ENCODE measurements at regions not wholly inside any gene's neighbourhood (a gene's known extent, or its start where the extent isn't known, plus 50 kb on each side); places are given as distances from the start of the nearest gene placed in this dataset.

- TF ChIP-seq ZNF396 (CRISPR knock-in tag; IDR thresholded peaks at IDR 0.05; ENCODE audit: borderline replicate concordance) (no peak), ATF2 (CRISPR knock-in tag; IDR thresholded peaks at IDR 0.05; ENCODE audit: borderline replicate concordance, low read depth) (no peak), FOXP1 (CRISPR knock-in tag; IDR thresholded peaks at IDR 0.05; ENCODE audit: borderline replicate concordance) (no peak), HMGXB4 (CRISPR knock-in tag; IDR thresholded peaks at IDR 0.05) (no peak), FOXK1 (CRISPR knock-in tag; IDR thresholded peaks at IDR 0.05) (no peak), NR2C2 (CRISPR knock-in tag; IDR thresholded peaks at IDR 0.05) (no peak), ZNF138 (CRISPR knock-in tag; conservative IDR thresholded peaks at IDR 0.05) (no peak), GABPB1 (CRISPR knock-in tag; IDR thresholded peaks at IDR 0.05) (no peak), OVOL2 (CRISPR knock-in tag; IDR thresholded peaks at IDR 0.05; ENCODE audit: borderline replicate concordance) (no peak), TP53 (CRISPR knock-in tag; IDR thresholded peaks at IDR 0.05) (no peak)
Measured at GRCh38 chr5:166166071-166166470, 2125.4 kb upstream of the WWC1 start (continued).

DNA sequence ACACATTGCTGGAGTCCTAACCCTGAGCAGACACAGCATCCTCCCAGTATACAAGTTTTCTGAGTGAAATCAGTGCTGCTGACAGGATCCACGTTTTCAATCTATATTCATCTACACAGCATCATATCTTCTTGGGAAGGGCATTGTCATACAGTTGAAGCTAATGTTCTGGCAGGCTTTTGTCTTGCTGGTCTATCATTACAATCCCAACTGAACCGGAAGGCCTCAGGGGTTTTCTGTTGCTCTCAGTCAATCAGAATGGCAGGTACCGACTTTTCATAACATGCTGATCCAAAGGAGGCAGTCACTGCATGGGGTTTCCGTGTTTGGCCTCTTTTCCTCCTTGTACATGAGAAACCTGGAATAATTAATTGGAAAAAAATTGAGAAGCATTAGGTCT is 2118.8 kb upstream of the WWC1 start:
- Mint-ChIP-seq H3K4me3 (no peak overlapping the region), H3K4me1 (no peaks in the 10 kb centered on the region; the same call in 1 of the 2 replicates), H3K36me3 (no peaks in the 10 kb centered on the region), H3K27me3 (ENCODE audit: low read depth) (no peaks in the 10 kb centered on the region), H3K27ac (no peak overlapping the region), H3K9me3 (no peaks in the 10 kb centered on the region)
- DNase-seq (ENCODE audit: low spot score) (no peak), ATAC-seq (no peak)
- ChIA-PET CTCF (no interaction called here), POLR2A (no interaction called here)
- TF ChIP-seq FOXJ3 (CRISPR knock-in tag; IDR thresholded peaks at IDR 0.05; ENCODE audit: borderline replicate concordance) (no peak), NFYB (CRISPR knock-in tag; conservative IDR thresholded peaks at IDR 0.05; ENCODE audit: low read depth) (no peak), TEAD1 (CRISPR knock-in tag; IDR thresholded peaks at IDR 0.05) (no peak), ZNF138 (CRISPR knock-in tag; conservative IDR thresholded peaks at IDR 0.05) (no peak), NR2C2 (CRISPR knock-in tag; IDR thresholded peaks at IDR 0.05) (no peak), IRF2 (CRISPR knock-in tag; IDR thresholded peaks at IDR 0.05; ENCODE audit: borderline replicate concordance, low read depth) (no peak), ZNF425 (CRISPR knock-in tag; conservative IDR thresholded peaks at IDR 0.05) (no peak), JUN (CRISPR knock-in tag; IDR thresholded peaks at IDR 0.05) (no peak), ETV6 (CRISPR knock-in tag; IDR thresholded peaks at IDR 0.05) (no peak), NR3C1 (CRISPR knock-in tag; conservative IDR thresholded peaks at IDR 0.05; ENCODE audit: low read depth) (no peak), CREM (CRISPR knock-in tag; IDR thresholded peaks at IDR 0.05) (no peak)
- TF ChIP-seq, protein P1, sequence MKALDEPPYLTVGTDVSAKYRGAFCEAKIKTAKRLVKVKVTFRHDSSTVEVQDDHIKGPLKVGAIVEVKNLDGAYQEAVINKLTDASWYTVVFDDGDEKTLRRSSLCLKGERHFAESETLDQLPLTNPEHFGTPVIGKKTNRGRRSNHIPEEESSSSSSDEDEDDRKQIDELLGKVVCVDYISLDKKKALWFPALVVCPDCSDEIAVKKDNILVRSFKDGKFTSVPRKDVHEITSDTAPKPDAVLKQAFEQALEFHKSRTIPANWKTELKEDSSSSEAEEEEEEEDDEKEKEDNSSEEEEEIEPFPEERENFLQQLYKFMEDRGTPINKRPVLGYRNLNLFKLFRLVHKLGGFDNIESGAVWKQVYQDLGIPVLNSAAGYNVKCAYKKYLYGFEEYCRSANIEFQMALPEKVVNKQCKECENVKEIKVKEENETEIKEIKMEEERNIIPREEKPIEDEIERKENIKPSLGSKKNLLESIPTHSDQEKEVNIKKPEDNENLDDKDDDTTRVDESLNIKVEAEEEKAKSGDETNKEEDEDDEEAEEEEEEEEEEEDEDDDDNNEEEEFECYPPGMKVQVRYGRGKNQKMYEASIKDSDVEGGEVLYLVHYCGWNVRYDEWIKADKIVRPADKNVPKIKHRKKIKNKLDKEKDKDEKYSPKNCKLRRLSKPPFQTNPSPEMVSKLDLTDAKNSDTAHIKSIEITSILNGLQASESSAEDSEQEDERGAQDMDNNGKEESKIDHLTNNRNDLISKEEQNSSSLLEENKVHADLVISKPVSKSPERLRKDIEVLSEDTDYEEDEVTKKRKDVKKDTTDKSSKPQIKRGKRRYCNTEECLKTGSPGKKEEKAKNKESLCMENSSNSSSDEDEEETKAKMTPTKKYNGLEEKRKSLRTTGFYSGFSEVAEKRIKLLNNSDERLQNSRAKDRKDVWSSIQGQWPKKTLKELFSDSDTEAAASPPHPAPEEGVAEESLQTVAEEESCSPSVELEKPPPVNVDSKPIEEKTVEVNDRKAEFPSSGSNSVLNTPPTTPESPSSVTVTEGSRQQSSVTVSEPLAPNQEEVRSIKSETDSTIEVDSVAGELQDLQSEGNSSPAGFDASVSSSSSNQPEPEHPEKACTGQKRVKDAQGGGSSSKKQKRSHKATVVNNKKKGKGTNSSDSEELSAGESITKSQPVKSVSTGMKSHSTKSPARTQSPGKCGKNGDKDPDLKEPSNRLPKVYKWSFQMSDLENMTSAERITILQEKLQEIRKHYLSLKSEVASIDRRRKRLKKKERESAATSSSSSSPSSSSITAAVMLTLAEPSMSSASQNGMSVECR (CRISPR knock-in tag; IDR thresholded peaks at IDR 0.05; ENCODE audit: borderline replicate concordance): no peak
